ENCODE measurements at regions not wholly inside any gene's neighbourhood (a gene's known extent, or its start where the extent isn't known, plus 50 kb on each side); places are given as distances from the start of the nearest gene placed in this dataset.
"Not testable (repeated sequence)": the region's sequence is repeated elsewhere in the genome, so short reads cannot be mapped to it uniquely, and the experiment has no call there.

DNA sequence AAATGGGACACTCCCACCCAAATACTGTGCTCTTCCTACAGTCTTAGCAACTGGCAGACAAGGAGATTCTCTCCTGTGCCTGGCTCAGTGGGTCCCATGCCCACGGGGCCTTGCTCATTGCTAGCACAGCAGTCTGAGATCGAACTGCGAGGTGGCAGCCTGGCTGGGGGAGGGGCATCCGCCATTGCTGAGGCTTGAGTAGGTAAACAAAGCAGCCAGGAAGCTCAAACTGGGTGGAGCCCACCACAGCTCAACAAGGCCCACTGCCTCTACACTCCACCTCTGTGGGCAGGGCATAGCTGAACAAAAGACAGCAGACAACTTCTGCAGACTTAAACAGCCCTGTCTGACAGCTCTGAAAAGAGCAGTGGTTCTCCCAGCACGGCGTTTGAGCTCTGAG, 174.8 kb downstream of the COL12A1 start:
- H3K4me1 ChIP-seq (ENCODE audit: control insufficient read depth in 3 of 3, insufficient read depth in 3 of 3, low read length in 3 of 3); H3K27ac ChIP-seq (ENCODE audit: low read depth, low read length); H3K4me3 ChIP-seq (ENCODE audit: low read length in 3 of 3); H3K36me3 ChIP-seq (ENCODE audit: control insufficient read depth in 3 of 3, insufficient read depth in 3 of 3, low read length in 3 of 3); H3K27me3 ChIP-seq (ENCODE audit: control insufficient read depth in 3 of 3, insufficient read depth in 3 of 3, low read length in 3 of 3); H3K9ac ChIP-seq (ENCODE audit: low read depth in 1 of 3, low read length in 3 of 3); H3K9me3 ChIP-seq (ENCODE audit: control insufficient read depth in 3 of 3, low read length in 3 of 3): not testable (repeated sequence)

GRCh38 chr6:75029333-75029732, 176.5 kb downstream of the COL12A1 start:
- Histone ChIP-seq H3K27ac (ENCODE audit: low read depth, low read length) (no peak overlapping the region), H3K4me1 (ENCODE audit: control insufficient read depth in 3 of 3, insufficient read depth in 3 of 3, low read length in 3 of 3) (no peaks in the 10 kb centered on the region), H3K9me3 (ENCODE audit: control insufficient read depth in 3 of 3, low read length in 3 of 3) (no peaks in the 10 kb centered on the region), H3K36me3 (ENCODE audit: control insufficient read depth in 3 of 3, insufficient read depth in 3 of 3, low read length in 3 of 3) (no peaks in the 10 kb centered on the region), H3K27me3 (ENCODE audit: control insufficient read depth in 3 of 3, insufficient read depth in 3 of 3, low read length in 3 of 3) (no peaks in the 10 kb centered on the region), H3K4me3 (ENCODE audit: low read length in 3 of 3) (no peak overlapping the region), H3K9ac (ENCODE audit: low read depth in 1 of 3, low read length in 3 of 3) (no peak overlapping the region)

DNA sequence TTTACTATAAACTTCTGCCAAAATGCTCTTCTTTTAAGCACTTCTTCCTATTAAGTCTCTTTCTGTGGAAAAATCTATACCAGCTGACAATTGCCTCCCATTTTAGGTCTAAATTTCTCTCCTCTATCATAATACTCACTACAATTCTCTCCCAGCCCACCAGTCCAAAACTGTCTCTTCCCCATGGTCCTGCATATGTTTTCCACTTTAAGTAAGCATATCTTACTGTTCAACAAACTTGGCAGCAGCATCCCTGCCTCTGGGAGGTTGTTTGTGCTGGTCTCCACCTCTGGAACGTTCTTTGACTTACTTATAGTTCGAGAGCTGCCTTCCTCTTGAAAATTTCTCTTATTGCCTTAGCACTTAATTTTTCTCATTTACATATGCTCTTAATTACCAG, 180.5 kb downstream of the COL12A1 start:
- H3K9me3 ChIP-seq (ENCODE audit: control insufficient read depth in 3 of 3, low read length in 3 of 3) = peaks cover 0 to 2% (median 0%) of the 10 kb centered on the region in 3 donors
- no peaks in the 10 kb centered on the region for H3K4me1 ChIP-seq (ENCODE audit: control insufficient read depth in 3 of 3, insufficient read depth in 3 of 3, low read length in 3 of 3)
- H3K36me3 ChIP-seq (ENCODE audit: control insufficient read depth in 3 of 3, insufficient read depth in 3 of 3, low read length in 3 of 3) = no peaks in the 10 kb centered on the region
- no peak overlapping the region for H3K9ac ChIP-seq (ENCODE audit: low read depth in 1 of 3, low read length in 3 of 3)
- no peak overlapping the region for H3K4me3 ChIP-seq (ENCODE audit: low read length in 3 of 3)
- no peak overlapping the region for H3K27ac ChIP-seq (ENCODE audit: low read depth, low read length)
- H3K27me3 ChIP-seq (ENCODE audit: control insufficient read depth in 3 of 3, insufficient read depth in 3 of 3, low read length in 3 of 3) = no peaks in the 10 kb centered on the region

DNA sequence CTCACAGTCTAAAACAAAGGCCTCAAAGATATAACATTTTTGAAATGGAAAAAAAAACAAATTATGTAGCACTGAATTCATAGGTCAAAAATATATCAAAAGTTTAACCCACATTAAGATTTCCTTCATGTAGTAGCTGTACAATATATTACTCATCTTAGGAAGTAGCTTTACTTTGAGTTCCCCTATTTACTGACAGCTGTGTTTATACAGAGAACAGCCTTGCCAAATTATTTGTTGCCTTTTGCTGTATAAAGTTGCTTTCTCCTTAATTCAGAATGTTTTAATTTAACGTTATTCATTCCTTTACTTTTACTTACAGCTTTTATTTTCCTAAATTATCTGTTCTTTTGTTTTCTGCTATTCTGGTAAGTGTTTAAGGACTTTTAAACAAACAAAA, 181.0 kb downstream of the COL12A1 start:
- Histone ChIP-seq H3K36me3 (ENCODE audit: control insufficient read depth in 3 of 3, insufficient read depth in 3 of 3, low read length in 3 of 3) (no peaks in the 10 kb centered on the region), H3K4me3 (ENCODE audit: low read length in 3 of 3) (no peak overlapping the region), H3K4me1 (ENCODE audit: control insufficient read depth in 3 of 3, insufficient read depth in 3 of 3, low read length in 3 of 3) (no peaks in the 10 kb centered on the region), H3K9ac (ENCODE audit: low read depth in 1 of 3, low read length in 3 of 3) (no peak overlapping the region), H3K27me3 (ENCODE audit: control insufficient read depth in 3 of 3, insufficient read depth in 3 of 3, low read length in 3 of 3) (no peaks in the 10 kb centered on the region), H3K9me3 (ENCODE audit: control insufficient read depth in 3 of 3, low read length in 3 of 3) (peaks cover 0 to 2% (median 0%) of the 10 kb centered on the region in 3 donors), H3K27ac (ENCODE audit: low read depth, low read length) (no peak overlapping the region)

- H3K9ac ChIP-seq (ENCODE audit: low read depth in 1 of 3, low read length in 3 of 3) = no peak overlapping the region
- no peaks in the 10 kb centered on the region for H3K36me3 ChIP-seq (ENCODE audit: control insufficient read depth in 3 of 3, insufficient read depth in 3 of 3, low read length in 3 of 3)
- H3K4me1 ChIP-seq (ENCODE audit: control insufficient read depth in 3 of 3, insufficient read depth in 3 of 3, low read length in 3 of 3) = no peaks in the 10 kb centered on the region
- no peaks in the 10 kb centered on the region for H3K27me3 ChIP-seq (ENCODE audit: control insufficient read depth in 3 of 3, insufficient read depth in 3 of 3, low read length in 3 of 3)
- H3K27ac ChIP-seq (ENCODE audit: low read depth, low read length) = no peak overlapping the region
- no peak overlapping the region for H3K4me3 ChIP-seq (ENCODE audit: low read length in 3 of 3)
- H3K9me3 ChIP-seq (ENCODE audit: control insufficient read depth in 3 of 3, low read length in 3 of 3) = peaks cover 0 to 2% (median 0%) of the 10 kb centered on the region in 3 donors
Observed at GRCh38 chr6:75023634-75024033, 182.2 kb downstream of the COL12A1 start.

GRCh38 chr6:75020971-75021370, 184.9 kb downstream of the COL12A1 start:
- no peak overlapping the region for H3K27ac ChIP-seq (ENCODE audit: low read depth, low read length)
- no peak overlapping the region for H3K4me3 ChIP-seq (ENCODE audit: low read length in 3 of 3)
- H3K36me3 ChIP-seq (ENCODE audit: control insufficient read depth in 3 of 3, insufficient read depth in 3 of 3, low read length in 3 of 3) = no peaks in the 10 kb centered on the region
- no peaks in the 10 kb centered on the region for H3K27me3 ChIP-seq (ENCODE audit: control insufficient read depth in 3 of 3, insufficient read depth in 3 of 3, low read length in 3 of 3)
- H3K4me1 ChIP-seq (ENCODE audit: control insufficient read depth in 3 of 3, insufficient read depth in 3 of 3, low read length in 3 of 3) = no peaks in the 10 kb centered on the region
- H3K9ac ChIP-seq (ENCODE audit: low read depth in 1 of 3, low read length in 3 of 3) = no peak overlapping the region
- peaks cover 0 to 2% (median 0%) of the 10 kb centered on the region in 3 donors for H3K9me3 ChIP-seq (ENCODE audit: control insufficient read depth in 3 of 3, low read length in 3 of 3)

DNA sequence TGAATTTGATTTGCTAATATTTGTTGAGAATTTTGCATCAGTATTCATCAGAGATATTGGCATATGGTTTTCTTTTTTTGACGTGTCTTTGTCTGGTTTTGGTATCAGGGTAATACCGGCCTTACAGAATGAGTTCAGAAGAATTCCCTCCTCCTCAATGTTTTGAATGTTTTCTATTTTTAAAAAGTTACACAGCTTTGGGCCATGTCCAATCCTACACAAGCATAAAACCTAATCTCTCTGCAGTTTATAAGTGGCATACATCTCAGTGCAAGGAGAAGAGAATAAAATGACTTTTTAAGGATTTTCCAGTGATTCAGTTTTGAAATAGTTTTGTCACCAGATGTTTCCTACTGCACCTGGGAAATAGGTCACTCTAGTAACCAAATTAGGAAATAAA, 185.5 kb downstream of the COL12A1 start:
- Histone ChIP-seq H3K36me3 (ENCODE audit: control insufficient read depth in 3 of 3, insufficient read depth in 3 of 3, low read length in 3 of 3) (no peaks in the 10 kb centered on the region), H3K4me3 (ENCODE audit: low read length in 3 of 3) (no peak overlapping the region), H3K9me3 (ENCODE audit: control insufficient read depth in 3 of 3, low read length in 3 of 3) (peaks cover 0 to 2% (median 0%) of the 10 kb centered on the region in 3 donors)

GRCh38 chr6:75012018-75012417, 193.8 kb downstream of the COL12A1 start:
- Histone ChIP-seq H3K36me3 (ENCODE audit: control insufficient read depth in 3 of 3, insufficient read depth in 3 of 3, low read length in 3 of 3) (no peaks in the 10 kb centered on the region), H3K9me3 (ENCODE audit: control insufficient read depth in 3 of 3, low read length in 3 of 3) (no peaks in the 10 kb centered on the region), H3K4me3 (ENCODE audit: low read length in 3 of 3) (no peak overlapping the region), H3K4me1 (ENCODE audit: control insufficient read depth in 3 of 3, insufficient read depth in 3 of 3, low read length in 3 of 3) (no peaks in the 10 kb centered on the region), H3K9ac (ENCODE audit: low read depth in 1 of 3, low read length in 3 of 3) (no peak overlapping the region), H3K27ac (ENCODE audit: low read depth, low read length) (no peak overlapping the region), H3K27me3 (ENCODE audit: control insufficient read depth in 3 of 3, insufficient read depth in 3 of 3, low read length in 3 of 3) (no peaks in the 10 kb centered on the region)

More for the DNA sequence above, 185.5 kb downstream of the COL12A1 start:
- H3K4me1 ChIP-seq (ENCODE audit: control insufficient read depth in 3 of 3, insufficient read depth in 3 of 3, low read length in 3 of 3) = no peaks in the 10 kb centered on the region
- H3K9ac ChIP-seq (ENCODE audit: low read depth in 1 of 3, low read length in 3 of 3) = no peak overlapping the region
- no peaks in the 10 kb centered on the region for H3K27me3 ChIP-seq (ENCODE audit: control insufficient read depth in 3 of 3, insufficient read depth in 3 of 3, low read length in 3 of 3)
- no peak overlapping the region for H3K27ac ChIP-seq (ENCODE audit: low read depth, low read length)

DNA sequence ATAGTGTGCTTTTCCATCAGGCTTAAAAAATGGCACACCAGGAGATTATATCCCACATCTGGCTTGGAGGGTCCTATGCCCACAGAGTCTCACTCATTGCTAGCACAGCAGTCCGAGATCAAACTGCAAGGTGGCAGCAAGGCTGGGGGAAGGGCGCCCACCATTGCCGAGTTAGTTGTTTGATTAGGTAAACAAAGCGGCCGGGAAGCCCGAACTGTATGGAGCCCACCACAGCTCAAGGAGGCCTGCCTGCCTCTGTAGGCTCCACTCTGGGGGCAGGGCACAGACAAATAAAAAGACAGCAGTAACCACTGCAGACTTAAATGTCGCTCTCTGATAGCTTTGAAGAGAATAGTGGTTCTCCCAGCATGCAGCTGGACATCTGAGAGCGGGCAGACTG, 201.9 kb downstream of the COL12A1 start:
- H3K27ac ChIP-seq (ENCODE audit: low read depth, low read length); H3K27me3 ChIP-seq (ENCODE audit: control insufficient read depth in 3 of 3, insufficient read depth in 3 of 3, low read length in 3 of 3); H3K9ac ChIP-seq (ENCODE audit: low read depth in 1 of 3, low read length in 3 of 3); H3K4me3 ChIP-seq (ENCODE audit: low read length in 3 of 3); H3K9me3 ChIP-seq (ENCODE audit: control insufficient read depth in 3 of 3, low read length in 3 of 3); H3K36me3 ChIP-seq (ENCODE audit: control insufficient read depth in 3 of 3, insufficient read depth in 3 of 3, low read length in 3 of 3); H3K4me1 ChIP-seq (ENCODE audit: control insufficient read depth in 3 of 3, insufficient read depth in 3 of 3, low read length in 3 of 3): not testable (repeated sequence)

DNA sequence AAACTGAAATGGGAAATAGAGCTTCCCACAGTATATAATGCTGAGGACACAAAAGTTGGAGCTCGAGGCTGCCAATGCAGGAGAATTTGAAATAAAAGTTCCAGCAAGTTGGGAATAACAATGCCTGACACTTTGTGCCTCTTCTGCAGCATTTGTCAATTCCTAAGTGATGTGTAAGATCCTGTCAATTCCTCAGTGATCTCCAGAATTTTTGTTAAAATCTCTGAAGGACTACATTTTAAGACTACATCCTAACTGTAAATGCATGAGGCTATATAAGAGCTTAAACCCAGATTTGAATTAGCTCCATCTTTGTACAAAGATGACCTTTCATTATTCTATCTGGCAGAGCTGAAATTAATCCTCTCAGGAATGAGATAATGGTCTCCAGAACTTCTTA, 208.2 kb downstream of the COL12A1 start:
- Histone ChIP-seq H3K36me3 (ENCODE audit: control insufficient read depth in 3 of 3, insufficient read depth in 3 of 3, low read length in 3 of 3) (no peaks in the 10 kb centered on the region), H3K9ac (ENCODE audit: low read depth in 1 of 3, low read length in 3 of 3) (no peak overlapping the region), H3K4me1 (ENCODE audit: control insufficient read depth in 3 of 3, insufficient read depth in 3 of 3, low read length in 3 of 3) (no peaks in the 10 kb centered on the region), H3K9me3 (ENCODE audit: control insufficient read depth in 3 of 3, low read length in 3 of 3) (no peaks in the 10 kb centered on the region), H3K27ac (ENCODE audit: low read depth, low read length) (no peak overlapping the region), H3K27me3 (ENCODE audit: control insufficient read depth in 3 of 3, insufficient read depth in 3 of 3, low read length in 3 of 3) (no peaks in the 10 kb centered on the region), H3K4me3 (ENCODE audit: low read length in 3 of 3) (no peak overlapping the region)

DNA sequence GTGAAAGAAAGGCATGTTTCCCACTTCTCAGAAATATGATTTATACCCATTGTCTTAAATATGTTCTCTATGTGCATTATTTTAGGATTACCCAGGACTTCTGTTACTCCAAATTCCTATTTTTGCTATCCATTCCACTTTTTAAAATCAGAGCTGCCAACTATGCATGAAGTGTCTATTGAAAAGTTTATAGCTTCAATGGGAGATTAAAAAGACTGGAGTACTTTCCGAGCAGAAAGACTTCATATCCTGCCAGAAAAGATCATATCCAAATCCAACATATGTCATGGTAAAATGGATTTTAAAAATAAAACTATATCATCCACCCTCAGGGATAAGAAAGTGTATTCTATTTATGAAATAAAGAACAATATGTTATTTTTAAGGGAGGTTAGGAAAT, 212.7 kb downstream of the COL12A1 start:
- Histone ChIP-seq H3K4me3 (ENCODE audit: low read length in 3 of 3) (no peak overlapping the region), H3K9ac (ENCODE audit: low read depth in 1 of 3, low read length in 3 of 3) (no peak overlapping the region), H3K36me3 (ENCODE audit: control insufficient read depth in 3 of 3, insufficient read depth in 3 of 3, low read length in 3 of 3) (no peaks in the 10 kb centered on the region), H3K27me3 (ENCODE audit: control insufficient read depth in 3 of 3, insufficient read depth in 3 of 3, low read length in 3 of 3) (no peaks in the 10 kb centered on the region), H3K27ac (ENCODE audit: low read depth, low read length) (no peak overlapping the region), H3K9me3 (ENCODE audit: control insufficient read depth in 3 of 3, low read length in 3 of 3) (no peaks in the 10 kb centered on the region), H3K4me1 (ENCODE audit: control insufficient read depth in 3 of 3, insufficient read depth in 3 of 3, low read length in 3 of 3) (no peaks in the 10 kb centered on the region)

Data from skeletal muscle tissue (tissue), 3 donors.